ENCODE measurements at regions not wholly inside any gene's neighbourhood (a gene's known extent, or its start where the extent isn't known, plus 50 kb on each side); places are given as distances from the start of the nearest gene placed in this dataset.

DNA sequence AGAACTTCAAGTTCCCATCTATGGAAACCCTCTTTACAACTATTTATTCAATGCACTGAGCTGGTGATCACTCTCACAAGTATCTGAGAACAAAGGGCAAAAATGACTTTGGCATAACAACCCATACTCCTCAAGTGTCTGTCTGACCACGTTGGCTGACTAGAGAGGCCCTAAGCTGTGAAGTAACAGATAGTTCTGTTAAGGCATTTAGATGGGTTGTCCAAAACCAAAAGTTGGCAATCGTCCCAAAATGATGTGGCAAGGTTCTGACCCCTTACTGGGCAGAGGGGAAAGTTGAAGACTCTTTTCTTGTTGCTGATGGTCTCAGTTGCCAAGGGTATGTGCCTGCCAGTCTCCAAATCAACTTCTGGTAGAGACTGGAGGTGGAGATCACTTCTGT lies 524.8 kb downstream of the PPARGC1A start:
- no peak for TF ChIP-seq POLR2A (IDR thresholded peaks at IDR 0.05)
- TF ChIP-seq, protein P1, sequence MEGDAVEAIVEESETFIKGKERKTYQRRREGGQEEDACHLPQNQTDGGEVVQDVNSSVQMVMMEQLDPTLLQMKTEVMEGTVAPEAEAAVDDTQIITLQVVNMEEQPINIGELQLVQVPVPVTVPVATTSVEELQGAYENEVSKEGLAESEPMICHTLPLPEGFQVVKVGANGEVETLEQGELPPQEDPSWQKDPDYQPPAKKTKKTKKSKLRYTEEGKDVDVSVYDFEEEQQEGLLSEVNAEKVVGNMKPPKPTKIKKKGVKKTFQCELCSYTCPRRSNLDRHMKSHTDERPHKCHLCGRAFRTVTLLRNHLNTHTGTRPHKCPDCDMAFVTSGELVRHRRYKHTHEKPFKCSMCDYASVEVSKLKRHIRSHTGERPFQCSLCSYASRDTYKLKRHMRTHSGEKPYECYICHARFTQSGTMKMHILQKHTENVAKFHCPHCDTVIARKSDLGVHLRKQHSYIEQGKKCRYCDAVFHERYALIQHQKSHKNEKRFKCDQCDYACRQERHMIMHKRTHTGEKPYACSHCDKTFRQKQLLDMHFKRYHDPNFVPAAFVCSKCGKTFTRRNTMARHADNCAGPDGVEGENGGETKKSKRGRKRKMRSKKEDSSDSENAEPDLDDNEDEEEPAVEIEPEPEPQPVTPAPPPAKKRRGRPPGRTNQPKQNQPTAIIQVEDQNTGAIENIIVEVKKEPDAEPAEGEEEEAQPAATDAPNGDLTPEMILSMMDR (IDR thresholded peaks at IDR 0.05), result no peak
- no peak for TF ChIP-seq EP300 (IDR thresholded peaks at IDR 0.05)
